ENCODE measurements at regions not wholly inside any gene's neighbourhood (a gene's known extent, or its start where the extent isn't known, plus 50 kb on each side); places are given as distances from the start of the nearest gene placed in this dataset.

DNA sequence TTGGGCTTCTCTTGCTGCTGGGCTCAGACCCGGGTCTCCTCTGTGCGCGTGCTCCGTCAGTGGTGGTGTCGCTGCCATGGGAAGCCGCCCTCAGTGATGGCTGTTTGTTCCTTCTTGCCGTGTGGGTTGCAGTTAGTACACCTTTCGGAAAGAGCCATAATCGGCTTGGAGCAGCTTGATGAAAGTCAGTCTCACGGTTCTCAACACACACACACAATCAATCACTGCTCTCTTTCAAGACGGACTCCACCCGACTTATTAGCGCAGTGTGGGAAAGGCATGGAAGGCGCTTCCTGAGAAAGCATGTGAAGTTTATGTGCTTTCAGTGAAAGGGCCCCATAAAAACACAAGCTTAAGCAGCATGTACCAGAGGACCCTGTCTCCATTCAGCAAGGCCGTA is 64.1 kb downstream of the SOX11 start:
- TF ChIP-seq, protein P1, sequence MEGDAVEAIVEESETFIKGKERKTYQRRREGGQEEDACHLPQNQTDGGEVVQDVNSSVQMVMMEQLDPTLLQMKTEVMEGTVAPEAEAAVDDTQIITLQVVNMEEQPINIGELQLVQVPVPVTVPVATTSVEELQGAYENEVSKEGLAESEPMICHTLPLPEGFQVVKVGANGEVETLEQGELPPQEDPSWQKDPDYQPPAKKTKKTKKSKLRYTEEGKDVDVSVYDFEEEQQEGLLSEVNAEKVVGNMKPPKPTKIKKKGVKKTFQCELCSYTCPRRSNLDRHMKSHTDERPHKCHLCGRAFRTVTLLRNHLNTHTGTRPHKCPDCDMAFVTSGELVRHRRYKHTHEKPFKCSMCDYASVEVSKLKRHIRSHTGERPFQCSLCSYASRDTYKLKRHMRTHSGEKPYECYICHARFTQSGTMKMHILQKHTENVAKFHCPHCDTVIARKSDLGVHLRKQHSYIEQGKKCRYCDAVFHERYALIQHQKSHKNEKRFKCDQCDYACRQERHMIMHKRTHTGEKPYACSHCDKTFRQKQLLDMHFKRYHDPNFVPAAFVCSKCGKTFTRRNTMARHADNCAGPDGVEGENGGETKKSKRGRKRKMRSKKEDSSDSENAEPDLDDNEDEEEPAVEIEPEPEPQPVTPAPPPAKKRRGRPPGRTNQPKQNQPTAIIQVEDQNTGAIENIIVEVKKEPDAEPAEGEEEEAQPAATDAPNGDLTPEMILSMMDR (IDR thresholded peaks at IDR 0.05 in 4 of 5, conservative IDR thresholded peaks at IDR 0.05 in 1 of 5): no peak
- no peak for TF ChIP-seq POLR2A (IDR thresholded peaks at IDR 0.05)

Measured in gastrocnemius medialis (tissue), 4 donors.